GM23338 (cell line): ENCODE measurements at regions not wholly inside any gene's neighbourhood (a gene's known extent, or its start where the extent isn't known, plus 50 kb on each side); places are given as distances from the start of the nearest gene placed in this dataset.

Experiments
- CREB1 ChIP-seq: fragments of 250-450 bp; sonication (Bioruptor Pico); IDR thresholded peaks from 2 replicates; pipeline ENCODE4 v1.5.0; 2020; ENCODE audit warnings: low read depth, mild to moderate bottlenecking, moderate library complexity
- EZH2 ChIP-seq: fragments of 200-600 bp; sonication (generic); IDR thresholded peaks from one replicate; pipeline ENCODE4 v1.8.0; 2017; ENCODE audit warnings: antibody characterized with exemption, mild to moderate bottlenecking, low read depth; ENCODE audit not compliant: unreplicated experiment
- EZH2phosphoT487 ChIP-seq: fragments of 200-600 bp; sonication (generic); IDR thresholded peaks from one replicate; pipeline ENCODE4 v1.8.1; 2018; ENCODE audit warnings: antibody characterized with exemption; ENCODE audit not compliant: unreplicated experiment
- JUNB ChIP-seq: IDR thresholded peaks from one replicate; pipeline ENCODE4 v1.6.1; 2016; ENCODE audit warnings: antibody characterized with exemption; ENCODE audit not compliant: unreplicated experiment
- NANOG ChIP-seq: IDR thresholded peaks from 2 replicates; pipeline ENCODE4 v1.6.1; 2016; ENCODE audit warnings: antibody characterized with exemption, borderline replicate concordance
- POLR2AphosphoS5 ChIP-seq: IDR thresholded peaks from 2 replicates; pipeline ENCODE4 v1.6.1; 2016; ENCODE audit warnings: antibody characterized with exemption, low read depth
- STAT1 ChIP-seq: IDR thresholded peaks from one replicate; pipeline ENCODE4 v1.6.1; 2016; ENCODE audit warnings: antibody characterized with exemption; ENCODE audit not compliant: unreplicated experiment
- ZNF114 ChIP-seq: fragments of 250-450 bp; sonication (Bioruptor Pico); IDR thresholded peaks from 2 replicates; pipeline ENCODE4 v1.5.0; 2020; ENCODE audit warnings: mild to moderate bottlenecking, moderate library complexity
- ZNF331 ChIP-seq: fragments of 250-450 bp; sonication (Bioruptor Pico); IDR thresholded peaks from 2 replicates; pipeline ENCODE4 v1.5.0; 2020; ENCODE audit warnings: low read depth, mild to moderate bottlenecking, moderate library complexity
- TF ChIP-seq, protein P1 (sequence below), 2 experiments: fragments of 200-600 bp in 1 of 2; sonication (generic) in 1 of 2; conservative IDR thresholded peaks; 2 replicates each; pipeline versions ENCODE4 v1.5.1 to v1.6.1; 2016 to 2017; ENCODE audit warnings: antibody characterized with exemption in 2 of 2, low read depth in 2 of 2, mild to moderate bottlenecking in 2 of 2, moderate library complexity in 1 of 2
- TF ChIP-seq, protein P2 (sequence below): IDR thresholded peaks from one replicate; pipeline ENCODE4 v1.6.1; 2018; ENCODE audit warnings: antibody characterized with exemption; ENCODE audit not compliant: unreplicated experiment

DNA sequence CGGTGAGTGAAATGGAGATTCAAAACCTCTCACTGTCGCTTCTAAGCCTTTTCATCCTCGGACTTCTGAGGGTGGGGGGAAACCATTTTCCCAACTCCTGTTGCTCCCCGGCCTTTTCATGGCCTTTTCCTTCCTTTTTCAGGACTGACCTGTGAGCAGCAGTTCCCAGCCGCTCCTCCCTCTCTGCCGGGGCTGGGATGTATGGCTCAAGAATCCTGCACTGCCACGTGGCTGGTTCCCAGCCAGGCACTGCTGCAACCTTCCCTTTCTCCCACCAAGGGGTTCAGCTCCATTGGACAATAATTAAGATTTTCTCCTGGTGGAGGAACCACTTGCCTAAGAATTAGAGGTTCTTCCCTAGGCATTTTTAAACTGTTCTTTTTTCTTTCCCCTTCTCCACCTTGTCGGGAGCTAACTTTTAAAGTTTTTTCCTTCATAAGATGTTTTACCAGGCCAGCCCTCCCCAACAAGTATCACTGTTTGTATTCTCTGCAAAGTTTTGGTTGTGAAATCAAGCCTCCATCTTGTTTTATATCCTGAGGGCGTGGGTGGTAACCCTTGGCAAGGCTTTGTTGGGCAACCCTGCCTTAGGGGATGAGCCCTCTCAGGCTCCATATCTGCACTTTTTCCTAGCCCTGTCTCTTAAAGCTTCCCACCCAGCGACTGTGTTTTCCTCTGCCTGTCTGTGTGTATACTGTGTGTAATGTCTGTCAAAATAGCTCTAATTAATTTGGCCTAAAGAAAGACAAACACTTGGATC, 1166.6 kb upstream of the ADGRL2 start:
- TF ChIP-seq, protein P1, sequence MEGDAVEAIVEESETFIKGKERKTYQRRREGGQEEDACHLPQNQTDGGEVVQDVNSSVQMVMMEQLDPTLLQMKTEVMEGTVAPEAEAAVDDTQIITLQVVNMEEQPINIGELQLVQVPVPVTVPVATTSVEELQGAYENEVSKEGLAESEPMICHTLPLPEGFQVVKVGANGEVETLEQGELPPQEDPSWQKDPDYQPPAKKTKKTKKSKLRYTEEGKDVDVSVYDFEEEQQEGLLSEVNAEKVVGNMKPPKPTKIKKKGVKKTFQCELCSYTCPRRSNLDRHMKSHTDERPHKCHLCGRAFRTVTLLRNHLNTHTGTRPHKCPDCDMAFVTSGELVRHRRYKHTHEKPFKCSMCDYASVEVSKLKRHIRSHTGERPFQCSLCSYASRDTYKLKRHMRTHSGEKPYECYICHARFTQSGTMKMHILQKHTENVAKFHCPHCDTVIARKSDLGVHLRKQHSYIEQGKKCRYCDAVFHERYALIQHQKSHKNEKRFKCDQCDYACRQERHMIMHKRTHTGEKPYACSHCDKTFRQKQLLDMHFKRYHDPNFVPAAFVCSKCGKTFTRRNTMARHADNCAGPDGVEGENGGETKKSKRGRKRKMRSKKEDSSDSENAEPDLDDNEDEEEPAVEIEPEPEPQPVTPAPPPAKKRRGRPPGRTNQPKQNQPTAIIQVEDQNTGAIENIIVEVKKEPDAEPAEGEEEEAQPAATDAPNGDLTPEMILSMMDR (conservative IDR thresholded peaks at IDR 0.05; ENCODE audit: low read depth in 2 of 2): no peak
- no peak for TF ChIP-seq POLR2AphosphoS5
- TF ChIP-seq NANOG: no peak
- TF ChIP-seq, protein P2, sequence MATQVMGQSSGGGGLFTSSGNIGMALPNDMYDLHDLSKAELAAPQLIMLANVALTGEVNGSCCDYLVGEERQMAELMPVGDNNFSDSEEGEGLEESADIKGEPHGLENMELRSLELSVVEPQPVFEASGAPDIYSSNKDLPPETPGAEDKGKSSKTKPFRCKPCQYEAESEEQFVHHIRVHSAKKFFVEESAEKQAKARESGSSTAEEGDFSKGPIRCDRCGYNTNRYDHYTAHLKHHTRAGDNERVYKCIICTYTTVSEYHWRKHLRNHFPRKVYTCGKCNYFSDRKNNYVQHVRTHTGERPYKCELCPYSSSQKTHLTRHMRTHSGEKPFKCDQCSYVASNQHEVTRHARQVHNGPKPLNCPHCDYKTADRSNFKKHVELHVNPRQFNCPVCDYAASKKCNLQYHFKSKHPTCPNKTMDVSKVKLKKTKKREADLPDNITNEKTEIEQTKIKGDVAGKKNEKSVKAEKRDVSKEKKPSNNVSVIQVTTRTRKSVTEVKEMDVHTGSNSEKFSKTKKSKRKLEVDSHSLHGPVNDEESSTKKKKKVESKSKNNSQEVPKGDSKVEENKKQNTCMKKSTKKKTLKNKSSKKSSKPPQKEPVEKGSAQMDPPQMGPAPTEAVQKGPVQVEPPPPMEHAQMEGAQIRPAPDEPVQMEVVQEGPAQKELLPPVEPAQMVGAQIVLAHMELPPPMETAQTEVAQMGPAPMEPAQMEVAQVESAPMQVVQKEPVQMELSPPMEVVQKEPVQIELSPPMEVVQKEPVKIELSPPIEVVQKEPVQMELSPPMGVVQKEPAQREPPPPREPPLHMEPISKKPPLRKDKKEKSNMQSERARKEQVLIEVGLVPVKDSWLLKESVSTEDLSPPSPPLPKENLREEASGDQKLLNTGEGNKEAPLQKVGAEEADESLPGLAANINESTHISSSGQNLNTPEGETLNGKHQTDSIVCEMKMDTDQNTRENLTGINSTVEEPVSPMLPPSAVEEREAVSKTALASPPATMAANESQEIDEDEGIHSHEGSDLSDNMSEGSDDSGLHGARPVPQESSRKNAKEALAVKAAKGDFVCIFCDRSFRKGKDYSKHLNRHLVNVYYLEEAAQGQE: no peak
- TF ChIP-seq EZH2: no peak
- no peak for TF ChIP-seq EZH2phosphoT487
- TF ChIP-seq CREB1 (CRISPR knock-in tag): no peak
- no peak for TF ChIP-seq JUNB
- TF ChIP-seq ZNF114: no peak
- no peak for TF ChIP-seq STAT1
- TF ChIP-seq ZNF331 (CRISPR knock-in tag): no peak
